Esophagus squamous epithelium (tissue), 4 donors: ENCODE measurements at regions not wholly inside any gene's neighbourhood (a gene's known extent, or its start where the extent isn't known, plus 50 kb on each side); places are given as distances from the start of the nearest gene placed in this dataset.

ENCODE experiments used
- POLR2A ChIP-seq, 4 donors: fragments of 450-650 bp; IDR thresholded peaks; one replicate each; pipeline ENCODE4 v1.6.1; 2017; ENCODE audit warnings: antibody characterized with exemption in 4 of 4, mild to moderate bottlenecking in 4 of 4, moderate library complexity in 3 of 4
- TF ChIP-seq, protein P1 (sequence below), 6 experiments: fragments of 450-650 bp in 4 of 6; fragments of 200-600 bp in 2 of 6; sonication (generic) in 2 of 6; IDR thresholded peaks; one replicate each; pipeline ENCODE4 v1.5.1; 2016 to 2019; ENCODE audit warnings: antibody characterized with exemption in 6 of 6, mild to moderate bottlenecking in 4 of 6, moderate library complexity in 4 of 6

DNA sequence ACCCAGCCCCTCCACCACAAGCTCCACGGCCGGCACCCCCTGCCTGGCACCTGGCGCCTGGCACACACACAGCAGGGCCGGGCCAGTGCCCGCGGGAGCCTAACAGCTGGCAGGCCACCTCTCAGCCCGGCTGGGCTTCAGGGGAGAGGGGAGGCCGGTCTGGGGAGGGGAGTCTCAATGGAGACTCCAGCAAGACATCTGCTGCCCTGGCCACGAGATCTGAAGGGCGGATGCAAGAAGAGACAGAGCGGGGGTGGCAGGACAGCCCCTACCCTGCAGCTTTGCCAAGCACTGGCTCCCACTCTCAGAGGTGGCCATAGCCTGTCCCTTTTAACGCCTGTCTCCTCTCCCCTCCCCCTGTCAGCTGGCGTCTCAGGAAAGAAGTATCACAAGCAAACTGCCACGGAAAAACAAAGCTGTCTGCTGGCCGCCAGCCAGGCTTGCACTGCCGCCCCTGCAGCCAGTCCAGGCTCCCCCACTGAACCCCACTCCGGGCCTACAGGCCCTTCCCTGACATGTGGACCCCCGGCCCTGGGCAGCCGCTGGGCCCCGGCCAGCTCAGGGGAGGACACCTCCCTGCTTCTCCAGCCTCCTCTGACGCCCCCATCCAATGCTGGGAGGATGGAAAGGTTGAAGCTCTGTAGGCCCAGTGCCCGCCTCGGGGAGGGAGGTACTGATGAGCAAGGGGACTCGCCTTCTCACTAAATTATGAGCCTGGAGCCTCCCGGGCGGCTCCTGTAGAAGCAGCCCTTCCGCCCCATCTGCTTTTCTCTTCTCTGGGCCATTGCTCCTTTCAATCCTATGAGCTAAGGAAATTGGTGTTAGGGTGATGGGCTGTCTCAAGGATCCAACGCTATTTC lies 178.4 kb downstream of the ARHGAP12 start:
- TF ChIP-seq, protein P1, sequence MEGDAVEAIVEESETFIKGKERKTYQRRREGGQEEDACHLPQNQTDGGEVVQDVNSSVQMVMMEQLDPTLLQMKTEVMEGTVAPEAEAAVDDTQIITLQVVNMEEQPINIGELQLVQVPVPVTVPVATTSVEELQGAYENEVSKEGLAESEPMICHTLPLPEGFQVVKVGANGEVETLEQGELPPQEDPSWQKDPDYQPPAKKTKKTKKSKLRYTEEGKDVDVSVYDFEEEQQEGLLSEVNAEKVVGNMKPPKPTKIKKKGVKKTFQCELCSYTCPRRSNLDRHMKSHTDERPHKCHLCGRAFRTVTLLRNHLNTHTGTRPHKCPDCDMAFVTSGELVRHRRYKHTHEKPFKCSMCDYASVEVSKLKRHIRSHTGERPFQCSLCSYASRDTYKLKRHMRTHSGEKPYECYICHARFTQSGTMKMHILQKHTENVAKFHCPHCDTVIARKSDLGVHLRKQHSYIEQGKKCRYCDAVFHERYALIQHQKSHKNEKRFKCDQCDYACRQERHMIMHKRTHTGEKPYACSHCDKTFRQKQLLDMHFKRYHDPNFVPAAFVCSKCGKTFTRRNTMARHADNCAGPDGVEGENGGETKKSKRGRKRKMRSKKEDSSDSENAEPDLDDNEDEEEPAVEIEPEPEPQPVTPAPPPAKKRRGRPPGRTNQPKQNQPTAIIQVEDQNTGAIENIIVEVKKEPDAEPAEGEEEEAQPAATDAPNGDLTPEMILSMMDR (IDR thresholded peaks at IDR 0.05): no peak
- no peak for TF ChIP-seq POLR2A (IDR thresholded peaks at IDR 0.05)
